GM19438 (cell line): ENCODE measurements at regions not wholly inside any gene's neighbourhood (a gene's known extent, or its start where the extent isn't known, plus 50 kb on each side); places are given as distances from the start of the nearest gene placed in this dataset.

ENCODE experiments used
- ATAC-seq: cut with Tn5 transposase; IDR thresholded peaks from one replicate; pipeline ENCODE4 v1.9.1; 2021; ENCODE audit warnings: low read depth; ENCODE audit not compliant: unreplicated experiment

DNA sequence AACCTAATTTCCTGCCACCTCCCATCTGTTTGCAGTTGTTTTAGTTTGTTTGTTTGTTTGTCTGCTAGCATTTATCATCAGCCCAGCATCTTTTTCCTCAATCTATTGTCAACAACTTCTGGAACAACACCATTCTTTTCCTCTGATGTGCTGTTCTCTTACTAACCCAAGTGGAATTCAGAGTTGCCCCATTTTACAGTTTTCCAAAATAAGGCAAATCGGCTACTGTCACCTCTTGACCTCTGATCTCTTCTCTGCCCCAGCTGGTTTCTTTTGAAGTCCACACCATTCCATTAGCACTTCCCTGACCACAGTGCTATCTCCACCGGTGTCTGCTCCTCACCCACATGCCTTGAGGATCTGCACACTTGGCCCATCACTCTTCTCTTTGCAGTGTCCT lies 102.4 kb downstream of the EFNB2 start:
- no peak for ATAC-seq

DNA sequence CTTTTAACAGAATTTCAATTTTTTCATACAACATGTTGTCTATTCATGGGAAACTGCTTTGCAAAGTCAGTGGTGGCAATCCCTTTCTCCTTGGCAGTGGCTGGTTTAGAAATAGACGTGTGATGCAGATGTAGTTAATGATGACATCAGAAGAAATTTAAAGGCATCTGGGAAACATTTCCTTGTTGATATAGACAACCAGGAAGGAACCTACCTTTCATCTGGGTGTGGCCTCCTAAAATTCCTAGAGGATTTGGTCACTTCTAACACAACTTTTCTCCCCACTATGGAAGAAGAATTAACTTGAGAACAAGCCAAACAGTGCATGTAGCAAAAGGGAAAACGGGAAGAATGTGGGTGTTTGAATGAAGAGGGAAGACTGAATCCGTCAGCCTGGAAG lies 102.8 kb downstream of the EFNB2 start:
- no peak for ATAC-seq

DNA sequence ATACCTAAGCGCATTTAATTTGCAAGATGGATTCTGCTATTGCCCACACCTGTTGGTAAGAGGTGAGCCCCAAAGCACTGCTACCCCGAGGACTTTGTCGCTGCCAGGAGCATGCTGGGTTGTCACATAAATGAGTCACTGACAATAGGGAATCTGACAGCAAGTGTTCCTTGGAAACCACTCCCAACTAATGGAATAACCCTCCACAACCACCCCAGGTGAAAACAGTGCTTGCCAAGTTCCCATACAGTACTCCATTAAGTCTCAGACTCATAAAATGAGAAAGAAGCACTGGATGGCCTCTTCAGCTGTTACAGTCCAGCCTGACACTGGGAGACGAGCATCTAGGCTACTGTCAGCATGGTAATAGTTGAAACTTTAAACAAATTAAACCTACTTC lies 108.6 kb downstream of the EFNB2 start:
- no peak for ATAC-seq

DNA sequence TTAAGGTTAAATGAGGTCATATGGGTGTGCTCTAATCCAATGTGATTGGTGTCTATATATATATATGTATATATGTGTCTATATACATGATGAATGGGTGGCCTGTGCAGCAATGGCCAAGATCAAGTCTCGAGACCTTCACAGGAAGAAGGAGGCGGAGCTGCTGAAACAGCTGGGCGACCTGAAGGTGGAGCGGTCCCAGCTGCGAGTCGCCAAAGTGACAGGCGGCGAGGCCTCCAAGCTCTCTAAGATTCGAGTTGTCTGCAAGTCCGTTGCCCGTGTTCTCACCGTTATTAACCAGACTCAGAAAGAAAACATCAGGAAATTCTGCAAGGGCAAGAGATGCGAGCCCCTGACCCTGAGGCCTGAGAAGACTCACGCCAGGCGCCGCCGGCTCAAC lies 109.8 kb downstream of the EFNB2 start:
- ATAC-seq, result no peak

DNA sequence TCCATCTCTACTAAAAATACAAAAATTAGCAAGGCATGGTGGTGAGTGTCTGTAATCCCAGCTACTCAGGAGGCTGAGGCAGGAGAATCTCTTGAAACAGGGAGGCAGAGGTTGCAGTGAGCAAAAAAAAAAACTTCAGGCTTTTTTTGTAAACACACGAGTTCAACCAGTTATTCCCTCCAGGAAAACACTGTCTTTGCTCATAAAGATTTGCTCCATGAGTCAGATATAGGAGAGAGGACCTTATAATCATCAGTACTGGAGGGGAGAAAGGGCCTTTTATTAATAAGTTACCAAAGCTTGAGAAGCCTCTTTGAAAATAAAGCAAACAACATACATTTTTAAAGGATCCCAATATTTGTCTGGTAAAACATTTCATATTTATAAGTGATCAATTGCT lies 110.7 kb downstream of the EFNB2 start:
- ATAC-seq, result no peak

DNA sequence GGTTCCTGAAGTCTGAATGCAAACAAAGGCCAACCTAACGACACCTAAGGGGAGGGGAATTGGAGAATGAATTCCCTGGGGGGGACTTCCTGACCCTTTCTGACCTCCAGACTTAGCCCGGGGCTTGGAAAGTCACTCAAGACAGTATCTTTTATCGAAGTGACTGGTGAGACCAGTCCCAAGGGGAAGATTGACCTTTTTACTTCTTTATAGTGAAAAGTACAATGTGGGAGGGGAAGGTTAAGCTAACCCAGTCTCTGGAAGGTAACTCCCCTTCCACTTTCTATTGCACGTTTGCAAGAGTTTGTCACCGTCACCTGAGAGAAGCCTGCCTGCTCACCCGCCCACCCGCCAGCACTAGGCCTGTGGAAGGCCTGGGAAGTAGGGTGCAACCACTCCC lies 111.9 kb downstream of the EFNB2 start:
- ATAC-seq, result no peak

DNA sequence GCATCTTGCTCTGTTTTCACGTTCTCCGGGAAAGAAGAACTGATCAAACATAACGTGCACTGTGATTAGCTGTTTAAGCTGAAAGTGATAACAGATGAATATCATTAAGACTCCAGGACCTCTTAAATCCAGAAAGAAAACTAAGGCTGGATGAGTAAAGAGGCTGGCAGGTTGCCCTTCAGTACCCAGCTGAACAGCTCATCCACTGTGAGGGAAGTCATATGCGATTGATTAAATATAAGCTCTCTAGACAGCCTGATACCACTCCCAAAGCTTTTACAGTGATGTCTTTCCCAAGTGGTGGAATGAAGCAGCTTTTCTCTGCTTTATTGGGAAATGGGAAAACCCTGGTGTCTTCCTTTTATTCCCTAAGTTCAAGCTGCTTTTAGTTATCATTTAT lies 116.9 kb downstream of the EFNB2 start:
- no peak for ATAC-seq

DNA sequence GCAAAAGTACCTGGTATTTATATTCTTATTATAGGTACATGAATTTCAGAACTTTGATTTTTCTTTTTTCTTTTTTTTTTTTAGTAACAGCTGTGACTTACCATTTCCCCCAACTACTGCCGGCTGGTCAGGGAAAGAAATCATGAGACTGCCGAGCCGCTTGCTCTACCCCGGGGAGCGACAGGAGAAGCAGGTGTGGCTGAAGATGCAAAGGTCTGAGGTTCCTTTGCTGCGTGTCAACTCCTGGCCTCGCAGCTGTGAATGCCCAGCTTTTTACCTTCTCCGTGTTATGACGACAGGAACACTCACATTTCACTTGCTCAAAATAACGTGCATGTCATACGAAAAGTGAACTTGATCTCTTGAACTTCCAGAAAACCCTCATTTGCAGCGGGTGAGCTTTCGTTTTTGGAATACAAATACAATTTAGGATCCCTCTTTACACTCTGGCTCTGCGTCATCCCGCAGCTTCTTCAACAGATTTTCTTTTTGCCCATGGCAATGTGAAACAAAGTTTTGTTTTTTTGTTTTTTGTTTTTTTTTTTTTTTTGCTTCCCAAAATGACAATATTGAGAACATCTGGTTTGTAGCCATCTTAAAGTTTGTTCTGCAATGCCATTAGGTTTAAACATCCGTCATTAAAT lies 117.9 kb downstream of the EFNB2 start:
- ATAC-seq, result no peak

DNA sequence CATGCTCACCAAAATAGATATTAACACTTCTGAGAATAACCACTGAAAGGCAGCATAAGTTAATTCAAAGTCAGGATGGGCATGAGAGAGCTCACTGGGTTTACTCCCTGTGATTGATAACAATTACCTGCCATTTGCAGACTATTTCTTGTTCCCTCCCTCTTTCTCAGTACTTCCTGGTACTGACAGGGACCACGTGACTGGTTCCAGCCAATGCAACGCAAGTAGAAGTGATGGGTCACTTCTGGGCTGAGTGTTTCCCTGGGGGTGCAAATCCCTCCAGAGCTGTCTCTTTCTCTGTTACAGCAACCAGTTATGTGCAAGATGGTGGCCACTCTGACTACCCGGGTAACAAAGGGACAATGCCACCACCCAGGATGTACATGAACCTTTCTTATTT lies 118.8 kb downstream of the EFNB2 start:
- ATAC-seq, result no peak

DNA sequence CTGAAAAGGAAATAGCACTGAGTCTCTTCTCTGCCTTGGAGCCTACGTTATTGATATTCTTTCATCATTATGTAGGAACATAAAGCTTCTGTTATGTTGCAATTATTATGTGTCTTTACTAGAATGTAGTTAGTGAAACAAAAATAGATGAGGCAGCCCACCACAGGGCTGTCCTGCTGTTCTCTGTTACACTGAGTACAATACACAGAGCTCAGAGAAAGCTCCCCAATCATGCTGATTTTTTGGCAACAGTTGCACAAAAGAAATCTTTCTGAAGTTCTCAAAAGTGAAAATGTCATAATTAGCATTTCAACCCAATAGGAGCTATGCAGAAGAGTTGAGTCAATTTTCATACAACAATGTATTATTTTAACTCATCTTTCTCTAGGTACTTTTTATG lies 119.5 kb downstream of the EFNB2 start:
- no peak for ATAC-seq

DNA sequence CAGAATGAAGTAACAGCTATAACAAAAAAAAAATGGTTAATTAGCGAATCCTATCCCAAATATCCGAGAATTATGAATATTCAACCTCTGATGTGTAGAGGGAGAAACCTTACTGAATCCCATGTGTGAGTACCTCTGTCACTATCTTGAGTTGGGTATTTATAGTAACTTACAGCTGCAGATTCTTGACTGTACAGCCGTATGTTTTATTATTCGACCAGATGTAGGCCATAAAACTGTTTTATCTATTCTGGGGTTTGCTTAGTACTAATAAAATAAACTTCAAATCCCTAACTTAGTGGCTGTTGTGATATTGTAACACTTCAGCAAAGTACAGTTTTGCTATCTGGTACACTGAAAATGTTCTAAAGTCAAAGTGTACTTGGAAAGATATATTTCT lies 120.0 kb downstream of the EFNB2 start:
- no peak for ATAC-seq

DNA sequence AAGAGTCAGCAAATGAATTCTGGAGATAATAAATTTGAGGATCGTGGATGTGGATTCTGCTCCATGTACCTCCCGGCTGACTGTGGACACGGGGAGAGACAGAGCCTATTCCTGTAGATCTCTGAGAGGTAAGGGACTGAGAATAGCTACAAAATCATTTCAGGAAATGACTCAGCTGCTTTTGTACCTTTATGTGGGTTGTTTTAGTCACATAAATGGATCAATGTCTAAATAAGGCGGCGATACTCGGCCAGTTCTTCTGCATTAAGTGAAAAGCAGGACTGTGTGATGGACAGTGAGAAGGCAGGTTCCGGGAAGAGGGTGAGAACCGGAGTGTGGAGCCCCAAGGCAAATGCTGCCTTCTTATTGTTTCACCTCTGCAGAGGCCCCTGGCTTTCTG lies 128.1 kb downstream of the EFNB2 start:
- no peak for ATAC-seq

DNA sequence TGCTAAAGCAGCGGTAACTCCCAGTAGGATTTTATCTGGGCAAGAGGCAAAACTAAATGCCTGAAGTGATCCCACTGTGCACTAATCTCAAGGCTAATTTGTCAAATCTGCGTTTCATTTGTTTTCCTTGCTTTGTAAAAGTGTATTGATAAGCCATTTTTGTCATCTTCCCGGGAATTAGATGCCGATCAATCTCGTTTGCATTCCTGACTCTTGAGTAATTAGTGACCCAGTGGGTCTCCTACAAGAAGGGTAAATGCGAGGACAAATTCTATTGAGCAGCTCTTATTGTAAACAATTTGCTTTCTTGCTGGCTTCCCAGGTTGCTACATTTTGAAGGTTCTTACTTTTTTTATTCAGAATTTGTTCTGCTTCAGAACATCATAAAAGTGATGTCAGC lies 129.7 kb downstream of the EFNB2 start:
- ATAC-seq, result no peak

DNA sequence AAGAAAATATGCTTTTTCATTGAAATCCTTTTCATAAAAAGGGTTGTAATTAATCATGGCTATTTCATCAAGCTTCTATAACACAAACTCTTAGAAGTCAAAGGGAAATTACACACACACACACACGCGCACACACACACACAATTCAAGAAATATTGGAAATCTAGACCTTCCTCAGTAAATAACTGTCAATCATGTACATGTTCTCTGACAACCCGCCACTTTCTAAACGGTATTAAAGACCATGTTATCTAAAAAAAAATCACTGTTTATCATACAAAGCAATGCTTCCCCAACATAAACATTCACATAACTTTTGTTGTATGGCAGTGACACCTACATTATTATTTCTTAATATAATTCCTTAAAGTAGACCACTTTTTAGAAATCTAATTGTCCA lies 132.2 kb downstream of the EFNB2 start:
- ATAC-seq, result no peak

DNA sequence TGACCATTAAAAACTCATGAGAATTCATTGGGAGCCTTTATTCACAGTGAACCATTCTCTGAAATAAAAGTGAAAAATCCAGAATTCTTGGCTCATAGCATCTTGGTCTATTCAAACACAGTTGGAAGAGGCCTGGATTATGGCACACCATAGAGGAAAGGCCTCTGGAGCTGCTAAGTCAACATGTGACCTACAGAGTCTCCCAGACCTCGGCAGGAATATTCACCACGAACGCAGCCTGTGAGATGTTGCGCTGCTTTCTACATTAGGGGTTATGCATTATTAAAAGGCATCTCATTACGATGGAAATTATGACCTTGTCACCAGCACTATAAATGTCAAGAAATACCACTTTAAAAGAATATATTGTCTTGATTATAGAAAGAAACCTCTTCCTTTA lies 132.6 kb downstream of the EFNB2 start:
- ATAC-seq, result no peak

DNA sequence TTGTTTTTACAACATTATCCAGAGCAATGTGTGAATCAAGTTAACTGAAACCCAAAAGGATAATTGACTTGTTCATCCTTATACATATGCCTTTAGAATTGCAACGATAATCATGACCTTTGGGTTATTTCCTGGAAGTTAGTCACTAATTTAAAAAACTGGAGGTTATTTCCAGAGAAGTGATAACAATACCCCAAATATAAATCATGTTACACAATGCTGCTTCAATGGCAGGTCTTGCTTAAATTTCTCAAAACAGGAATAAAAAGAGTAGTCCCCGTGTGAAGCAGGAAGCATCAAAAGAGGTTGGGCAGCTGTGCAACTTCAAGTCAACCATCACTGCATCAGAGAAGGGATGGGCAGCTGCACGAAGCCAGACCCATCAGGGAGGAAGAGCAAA lies 134.4 kb downstream of the EFNB2 start:
- no peak for ATAC-seq

DNA sequence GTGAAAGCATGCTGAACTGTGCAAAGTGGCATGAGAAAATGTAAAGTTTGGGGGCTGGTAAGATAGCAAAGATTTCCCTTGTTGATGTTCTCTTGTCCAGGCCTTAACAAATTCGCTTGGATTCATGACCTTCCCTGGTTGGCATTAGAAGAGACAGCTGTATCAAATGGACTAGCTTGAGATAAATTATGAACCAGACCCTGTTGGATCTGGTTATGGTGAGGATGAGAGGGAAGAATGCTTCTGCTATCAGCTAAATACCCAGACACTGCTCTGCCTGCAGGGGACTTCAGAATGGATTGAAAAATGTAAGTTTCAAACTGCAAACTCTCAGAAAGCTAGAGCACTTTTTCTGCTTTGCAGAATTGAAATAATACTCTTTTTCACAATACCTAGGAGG lies 135.2 kb downstream of the EFNB2 start:
- no peak for ATAC-seq

DNA sequence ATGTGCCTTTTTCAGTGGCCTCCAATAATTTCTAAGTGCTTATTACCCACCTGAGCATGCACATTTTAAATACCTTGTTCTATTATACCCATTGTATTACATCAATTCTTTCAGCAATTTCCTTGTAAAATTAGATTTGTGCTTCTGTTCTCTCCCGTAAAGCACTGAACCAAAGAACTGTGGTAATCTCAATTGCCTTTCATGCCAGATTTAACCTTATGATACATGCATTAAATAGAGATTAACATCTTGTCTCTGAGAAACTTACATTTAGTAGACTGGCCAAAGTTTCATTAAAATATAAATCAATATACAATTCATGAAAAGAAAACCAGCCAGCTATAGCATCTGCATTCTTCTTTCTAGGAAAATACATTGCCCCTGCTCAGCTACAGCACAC lies 137.2 kb downstream of the EFNB2 start:
- no peak for ATAC-seq

DNA sequence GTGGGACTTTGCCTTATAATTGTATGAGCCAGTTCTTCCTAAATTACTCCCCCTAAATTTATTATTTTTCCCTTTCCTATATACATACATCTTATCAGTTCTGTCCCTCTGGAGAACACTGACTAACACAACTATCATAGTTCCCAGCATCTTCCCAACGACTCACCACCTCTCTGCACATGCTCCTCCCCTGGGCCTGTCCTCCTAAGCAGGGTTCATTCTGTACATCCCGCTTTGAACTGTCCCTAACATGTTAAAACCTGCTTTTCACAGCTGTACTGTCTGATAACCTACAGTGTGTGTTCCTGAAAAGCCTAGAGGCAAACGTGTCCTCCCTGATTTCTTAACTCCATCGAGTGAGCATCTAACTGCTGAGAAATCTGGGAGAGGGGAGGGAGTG lies 141.7 kb downstream of the EFNB2 start:
- no peak for ATAC-seq

DNA sequence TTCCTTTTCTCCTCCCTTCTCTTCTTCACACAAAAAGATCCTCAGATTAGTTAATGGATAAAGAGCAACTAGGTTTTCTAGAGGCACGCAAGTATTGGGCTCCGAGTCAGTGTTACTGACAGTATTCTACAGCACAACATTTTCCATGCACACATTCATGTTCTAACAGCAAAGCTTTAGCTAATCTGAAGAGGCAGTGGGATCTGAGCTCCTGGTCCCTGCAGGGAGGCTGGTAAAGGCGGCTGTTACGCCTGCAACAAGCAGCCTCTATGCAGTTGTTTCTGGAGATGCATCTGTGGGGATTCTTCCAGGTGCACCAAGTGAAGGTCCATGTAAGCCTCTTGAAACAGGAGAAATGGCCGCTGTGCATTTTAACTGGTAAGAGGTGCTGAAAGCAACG lies 143.8 kb downstream of the EFNB2 start:
- no peak for ATAC-seq

DNA sequence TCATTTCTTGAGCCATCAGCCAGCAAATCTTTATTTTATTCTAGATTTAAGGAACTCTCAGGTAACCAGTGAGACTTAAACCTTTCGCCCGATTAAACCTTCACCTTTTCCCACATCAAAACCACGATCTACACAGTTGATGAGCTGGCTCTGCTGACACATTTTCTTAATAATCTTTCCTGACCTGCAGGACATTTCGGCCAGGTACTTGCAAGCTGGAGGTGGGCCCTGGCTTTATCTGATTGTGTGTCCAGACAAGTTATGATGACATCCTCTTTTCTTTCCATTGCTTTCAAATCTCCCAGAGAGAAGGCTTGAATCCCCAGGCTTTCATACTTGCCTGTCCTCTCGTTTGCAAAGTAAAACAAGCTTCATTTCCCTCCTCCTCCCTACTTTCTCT lies 144.2 kb downstream of the EFNB2 start:
- no peak for ATAC-seq

DNA sequence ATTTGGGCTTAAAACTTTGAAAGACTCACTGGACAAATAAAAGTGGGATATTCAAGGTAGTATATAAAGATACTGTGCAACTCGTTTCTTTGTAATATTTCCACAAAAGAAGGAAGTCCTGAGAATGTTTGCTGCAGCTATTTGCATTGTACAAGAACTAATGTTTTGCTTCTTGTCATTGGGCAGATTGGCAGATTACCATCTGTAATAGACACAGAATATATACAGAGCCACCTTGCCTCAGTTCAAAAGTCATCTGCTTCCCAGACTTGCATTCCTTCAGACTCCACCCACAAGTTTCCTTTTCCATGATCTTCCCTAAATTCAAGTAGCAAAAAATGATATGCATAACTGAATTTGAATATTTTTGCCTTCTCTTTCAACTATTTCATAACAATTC lies 145.1 kb downstream of the EFNB2 start:
- no peak for ATAC-seq

DNA sequence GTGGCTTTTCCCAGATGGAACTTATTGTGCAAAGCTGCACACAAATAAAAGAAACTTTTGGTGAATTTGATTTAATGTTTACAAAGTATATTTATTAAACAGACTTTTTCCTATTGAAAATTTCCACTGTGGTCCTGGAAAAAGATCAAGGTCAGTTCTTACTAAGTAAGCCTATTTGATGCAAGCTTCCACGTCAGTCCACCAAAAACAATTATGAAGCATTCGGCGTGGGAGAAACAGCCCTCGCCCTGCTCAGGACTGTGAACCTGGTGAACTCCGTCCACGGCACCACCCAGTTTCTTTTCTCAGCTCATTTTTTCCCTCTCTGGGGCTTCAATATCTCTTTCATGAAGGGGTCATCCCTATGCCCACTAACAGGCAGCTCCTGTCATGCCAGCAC lies 149.8 kb downstream of the EFNB2 start:
- ATAC-seq, result no peak
